ENCODE measurements at regions not wholly inside any gene's neighbourhood (a gene's known extent, or its start where the extent isn't known, plus 50 kb on each side); places are given as distances from the start of the nearest gene placed in this dataset.

GRCh38 chr2:166831930-166832329, 56.4 kb upstream of the XIRP2 start:
- no peaks in the 10 kb centered on the region for H3K9me3 ChIP-seq (ENCODE audit: insufficient read depth, low read length, severe bottlenecking)
- H4K20me1 ChIP-seq (ENCODE audit: insufficient read depth, low read length), result no peaks in the 10 kb centered on the region
- no peak overlapping the region for H2AFZ ChIP-seq (ENCODE audit: low read depth, low read length)
- H3K4me1 ChIP-seq (ENCODE audit: insufficient read depth, low read length), result no peaks in the 10 kb centered on the region
- DNase-seq (no peak), ATAC-seq (ENCODE audit: insufficient read depth, low read depth) (no peak)
- no peaks in the 10 kb centered on the region for H3K27me3 ChIP-seq (ENCODE audit: insufficient read depth, low read length, poor library complexity)
- no peak overlapping the region for H3K27ac ChIP-seq (ENCODE audit: low read length)
- H3K36me3 ChIP-seq (ENCODE audit: insufficient read depth, low read length), result no peaks in the 10 kb centered on the region
- H3K79me2 ChIP-seq (ENCODE audit: insufficient read depth, low read length), result no peaks in the 10 kb centered on the region
- no peak for TF ChIP-seq EZH2 (IDR thresholded peaks at IDR 0.05; ENCODE audit: borderline replicate concordance, low read depth, low read length, severe bottlenecking)
- no peak for TF ChIP-seq CTCF (IDR thresholded peaks at IDR 0.05; ENCODE audit: borderline replicate concordance, extremely low read depth, low read length, poor library complexity, severe bottlenecking)
- no peak overlapping the region for H3K9ac ChIP-seq (ENCODE audit: low read depth, low read length)
- H3K4me3 ChIP-seq (ENCODE audit: low read depth in 1 of 2, low read length in 2 of 2), result no peak overlapping the region
- H3K4me2 ChIP-seq (ENCODE audit: insufficient read depth, low read length), result no peak overlapping the region

GRCh38 chr2:166825914-166826313, 62.4 kb upstream of the XIRP2 start:
- no peak overlapping the region for H3K4me3 ChIP-seq (ENCODE audit: low read depth in 1 of 2, low read length in 2 of 2)
- H3K9me3 ChIP-seq (ENCODE audit: insufficient read depth, low read length, severe bottlenecking), result no peaks in the 10 kb centered on the region
- DNase-seq (no peak), ATAC-seq (ENCODE audit: insufficient read depth, low read depth) (no peak)
- H3K9ac ChIP-seq (ENCODE audit: low read depth, low read length), result no peak overlapping the region
- H3K27me3 ChIP-seq (ENCODE audit: insufficient read depth, low read length, poor library complexity), result no peaks in the 10 kb centered on the region
- H2AFZ ChIP-seq (ENCODE audit: low read depth, low read length), result no peak overlapping the region
- TF ChIP-seq EZH2 (IDR thresholded peaks at IDR 0.05; ENCODE audit: borderline replicate concordance, low read depth, low read length, severe bottlenecking) (no peak), CTCF (IDR thresholded peaks at IDR 0.05; ENCODE audit: borderline replicate concordance, extremely low read depth, low read length, poor library complexity, severe bottlenecking) (no peak)
- no peaks in the 10 kb centered on the region for H4K20me1 ChIP-seq (ENCODE audit: insufficient read depth, low read length)
- no peak overlapping the region for H3K4me2 ChIP-seq (ENCODE audit: insufficient read depth, low read length)
- no peaks in the 10 kb centered on the region for H3K79me2 ChIP-seq (ENCODE audit: insufficient read depth, low read length)
- no peaks in the 10 kb centered on the region for H3K4me1 ChIP-seq (ENCODE audit: insufficient read depth, low read length)
- no peaks in the 10 kb centered on the region for H3K36me3 ChIP-seq (ENCODE audit: insufficient read depth, low read length)
- no peak overlapping the region for H3K27ac ChIP-seq (ENCODE audit: low read length)

- ATAC-seq (ENCODE audit: insufficient read depth, low read depth) (no peak), DNase-seq (no peak)
- Histone ChIP-seq H4K20me1 (ENCODE audit: insufficient read depth, low read length) (no peaks in the 10 kb centered on the region), H3K36me3 (ENCODE audit: insufficient read depth, low read length) (no peaks in the 10 kb centered on the region), H3K79me2 (ENCODE audit: insufficient read depth, low read length) (no peaks in the 10 kb centered on the region), H3K9ac (ENCODE audit: low read depth, low read length) (no peak overlapping the region), H3K9me3 (ENCODE audit: insufficient read depth, low read length, severe bottlenecking) (no peaks in the 10 kb centered on the region), H3K4me2 (ENCODE audit: insufficient read depth, low read length) (no peak overlapping the region), H2AFZ (ENCODE audit: low read depth, low read length) (no peak overlapping the region), H3K27me3 (ENCODE audit: insufficient read depth, low read length, poor library complexity) (no peaks in the 10 kb centered on the region), H3K27ac (ENCODE audit: low read length) (no peak overlapping the region), H3K4me1 (ENCODE audit: insufficient read depth, low read length) (no peaks in the 10 kb centered on the region), H3K4me3 (ENCODE audit: low read depth in 1 of 2, low read length in 2 of 2) (no peak overlapping the region)
- TF ChIP-seq CTCF (IDR thresholded peaks at IDR 0.05; ENCODE audit: borderline replicate concordance, extremely low read depth, low read length, poor library complexity, severe bottlenecking) (no peak), EZH2 (IDR thresholded peaks at IDR 0.05; ENCODE audit: borderline replicate concordance, low read depth, low read length, severe bottlenecking) (no peak)
Measured at GRCh38 chr2:166814335-166814734, 73.9 kb upstream of the XIRP2 start.
